SK-N-SH (cell line): ENCODE measurements at regions not wholly inside any gene's neighbourhood (a gene's known extent, or its start where the extent isn't known, plus 50 kb on each side); places are given as distances from the start of the nearest gene placed in this dataset.

Experiments used
- CTCF ChIA-PET: fragments of 300-600, 350-600 bp; formaldehyde crosslinking; extraction: SDS; loops from one replicate; lab custom pipeline; 2021; lab: Yijun Ruan, JAX
- POLR2A ChIA-PET: fragments of 350-600 bp; sonication (Branson Sonifier 250); formaldehyde crosslinking; extraction: SDS; loops from one replicate; lab custom pipeline; 2020; ENCODE audit warnings: antibody characterized with exemption, inconsistent platforms; lab: Yijun Ruan, JAX
- DNase-seq: peaks from one replicate; pipeline ENCODE4 v3.0.0; 2012
- H2AFZ ChIP-seq: fragments of 200-600 bp; sonication (generic); 2 replicates; pipeline ENCODE4 v1.8.1; 2016; ENCODE audit warnings: antibody characterized with exemption, mild to moderate bottlenecking, low read depth
- H3F3A ChIP-seq: fragments of 200-600 bp; sonication (generic); replicated peaks from 2 replicates; pipeline ENCODE3; 2016; ENCODE audit warnings: antibody characterized with exemption, mild to moderate bottlenecking; ENCODE audit not compliant: insufficient read depth
- H3K27ac ChIP-seq, 2 experiments: fragments of 200-500 bp in 1 of 2; fragments of 200-600 bp in 1 of 2; sonication (Bioruptor generic) in 1 of 2; sonication (generic), shearing (Covaris generic) in 1 of 2; 2 replicates each; pipeline versions ENCODE4 v1.5.1 to v1.6.1; 2014 to 2016; ENCODE audit warnings: low read depth in 2 of 2, inconsistent platforms in 1 of 2, low read length in 1 of 2, mild to moderate bottlenecking in 1 of 2, mixed read lengths in 1 of 2
- H3K27me3 ChIP-seq: fragments of 200-600 bp; sonication (generic), shearing (Covaris generic); 2 replicates; pipeline ENCODE4 v1.6.1; 2016; ENCODE audit warnings: mixed run types; ENCODE audit not compliant: insufficient read depth
- H3K36me3 ChIP-seq, 2 experiments: fragments of 200-500 bp in 1 of 2; fragments of 200-600 bp in 1 of 2; sonication (Bioruptor generic) in 1 of 2; sonication (generic) in 1 of 2; replicated peaks in 1 of 2; 2 replicates each; pipeline versions ENCODE3 to v1.5.1; 2014 to 2016; ENCODE audit warnings: low read length in 1 of 2, mild to moderate bottlenecking in 1 of 2; ENCODE audit not compliant: insufficient read depth in 2 of 2, control insufficient read depth in 1 of 2
- H3K4me1 ChIP-seq, 2 experiments: fragments of 200-500 bp in 1 of 2; fragments of 200-600 bp in 1 of 2; sonication (Bioruptor generic) in 1 of 2; sonication (generic), shearing (Covaris generic) in 1 of 2; 2 replicates each; pipeline versions ENCODE4 v1.5.1 to v1.6.1; 2014 to 2016; ENCODE audit warnings: low read depth in 1 of 2, low read length in 1 of 2, mixed run types in 1 of 2; ENCODE audit not compliant: insufficient read depth in 2 of 2, control insufficient read depth in 1 of 2
- H3K4me2 ChIP-seq: fragments of 200-600 bp; sonication (generic), shearing (Covaris generic); 2 replicates; pipeline ENCODE4 v1.6.1; 2017; ENCODE audit warnings: mixed run types
- H3K4me3 ChIP-seq, 2 experiments: fragments of 200-500 bp in 1 of 2; fragments of 200-600 bp in 1 of 2; sonication (Bioruptor generic) in 1 of 2; sonication (generic), shearing (Covaris generic) in 1 of 2; 2 replicates each; pipeline versions ENCODE4 v1.5.1 to v1.8.1; 2014 to 2016; ENCODE audit warnings: low read depth in 2 of 2, inconsistent platforms in 1 of 2, low read length in 1 of 2, mild to moderate bottlenecking in 1 of 2, mixed read lengths in 1 of 2, moderate library complexity in 1 of 2
- H3K79me2 ChIP-seq: fragments of 200-600 bp; sonication (generic); 2 replicates; pipeline ENCODE4 v1.8.1; 2017; ENCODE audit warnings: mild to moderate bottlenecking; ENCODE audit not compliant: insufficient read depth
- H3K9ac ChIP-seq: fragments of 200-600 bp; sonication (generic); 2 replicates; pipeline ENCODE4 v1.6.1; 2017; ENCODE audit warnings: mixed run types
- H3K9me2 ChIP-seq: fragments of 200-600 bp; sonication (generic); 2 replicates; pipeline ENCODE4 v1.6.1; 2017; ENCODE audit warnings: mixed run types
- H3K9me3 ChIP-seq: fragments of 200-600 bp; sonication (generic); 2 replicates; pipeline ENCODE4 v1.6.1; 2017; ENCODE audit warnings: mixed run types, mild to moderate bottlenecking, moderate library complexity
- H4K20me1 ChIP-seq: fragments of 200-600 bp; sonication (generic); 2 replicates; pipeline ENCODE4 v1.6.1; 2017; ENCODE audit warnings: mild to moderate bottlenecking, mixed run types; ENCODE audit not compliant: insufficient read depth
- CTCF ChIP-seq: fragments of 200-600 bp; sonication (generic); IDR thresholded peaks from 2 replicates; pipeline ENCODE4 v1.6.1; 2017; ENCODE audit warnings: antibody characterized with exemption, mild to moderate bottlenecking, moderate library complexity
- EP300 ChIP-seq, 2 experiments: IDR thresholded peaks; 2 replicates each; pipeline versions ENCODE4 v1.4.0 to v1.6.1; 2012; ENCODE audit warnings: borderline replicate concordance in 1 of 2, low read depth in 1 of 2, low read length in 1 of 2
- FOXJ3 ChIP-seq: sonication (generic); formaldehyde crosslinking; IDR thresholded peaks from 2 replicates; pipeline ENCODE4 v1.5.1; 2020; ENCODE audit warnings: mild to moderate bottlenecking, missing genetic modification reagents
- GATA2 ChIP-seq: sonication (generic); formaldehyde crosslinking; IDR thresholded peaks from 2 replicates; pipeline ENCODE4 v1.5.0; 2020; ENCODE audit warnings: mild to moderate bottlenecking, missing genetic modification reagents
- MAX ChIP-seq: IDR thresholded peaks from 2 replicates; pipeline ENCODE4 v1.4.0; 2012; ENCODE audit warnings: low read depth
- MXI1 ChIP-seq: IDR thresholded peaks from 2 replicates; pipeline ENCODE4 v1.6.1; 2012; ENCODE audit warnings: mild to moderate bottlenecking, low read depth, low read length, improper control_type of control experiment
- NFIC ChIP-seq: IDR thresholded peaks from 2 replicates; pipeline ENCODE4 v1.4.0; 2012; ENCODE audit warnings: borderline replicate concordance
- RCOR1 ChIP-seq: fragments of 150-350 bp; IDR thresholded peaks from 2 replicates; pipeline ENCODE4 v1.6.1; 2017; ENCODE audit warnings: antibody characterized with exemption, low read length
- USF1 ChIP-seq: IDR thresholded peaks from 2 replicates; pipeline ENCODE4 v1.4.0; 2012; ENCODE audit warnings: low read depth, borderline replicate concordance
- USF2 ChIP-seq: fragments of 150-350 bp; IDR thresholded peaks from 2 replicates; pipeline ENCODE4 v1.6.1; 2017; ENCODE audit warnings: antibody characterized with exemption, low read length, low read depth, borderline replicate concordance
- YY1 ChIP-seq: IDR thresholded peaks from 2 replicates; pipeline ENCODE4 v1.4.0; 2012; ENCODE audit warnings: low read depth, mild to moderate bottlenecking
- WGBS: methylation state at CpG from one replicate; pipeline ENCODE4 v1.1.6; 2017; ENCODE audit warnings: low lambda C conversion rate; 5-methylcytosine and 5-hydroxymethylcytosine counted together

GRCh38 chr10:89942217-89942616, 240.8 kb downstream of the KIF20B start (continued):
- TF ChIP-seq EP300 (IDR thresholded peaks at IDR 0.05; ENCODE audit: borderline replicate concordance in 1 of 2, low read depth in 1 of 2, low read length in 1 of 2) (no peak), NFIC (no peak)

GRCh38 chr10:89944138-89944537, 242.7 kb downstream of the KIF20B start:
- no peaks in the 10 kb centered on the region for H3F3A ChIP-seq
- no peaks in the 10 kb centered on the region for H3K36me3 ChIP-seq
- WGBS, result 3% methylated on average over 1 of the region's 1 CpG
- no peaks in the 10 kb centered on the region for H3K9me3 ChIP-seq
- DNase-seq, result no peak
- ChIA-PET POLR2A (no interaction called here), CTCF (no interaction called here)
- H3K27ac ChIP-seq, result no peak overlapping the region
- no peaks in the 10 kb centered on the region for H3K9me2 ChIP-seq
- TF ChIP-seq RCOR1, result no peak
- TF ChIP-seq USF1, result no peak
- no peak for TF ChIP-seq CTCF
- TF ChIP-seq USF2, result no peak
- TF ChIP-seq MAX, result no peak
- no peak overlapping the region for H3K4me3 ChIP-seq
- no peak overlapping the region for H3K9ac ChIP-seq
- peaks cover 11% of the 10 kb centered on the region; the same call in 1 of the 2 replicates for H3K27me3 ChIP-seq
- no peaks in the 10 kb centered on the region for H4K20me1 ChIP-seq
- H3K4me1 ChIP-seq, result no peaks in the 10 kb centered on the region
- no peak overlapping the region for H2AFZ ChIP-seq
- no peak overlapping the region for H3K4me2 ChIP-seq
- no peaks in the 10 kb centered on the region for H3K79me2 ChIP-seq

- peak overlapping the region; percentile 17 to 36; a peak in 3 of 4 replicates for H3K4me3 ChIP-seq
- no peak for DNase-seq
- H3K4me1 ChIP-seq, result no peaks in the 10 kb centered on the region
- POLR2A ChIA-PET, result no interaction called here
- no peaks in the 10 kb centered on the region for H3K79me2 ChIP-seq
- no peaks in the 10 kb centered on the region for H3F3A ChIP-seq
- no peaks in the 10 kb centered on the region for H4K20me1 ChIP-seq
- H3K9me2 ChIP-seq, result no peaks in the 10 kb centered on the region
- no peak overlapping the region for H3K27ac ChIP-seq
- no peaks in the 10 kb centered on the region for H3K36me3 ChIP-seq
- CTCF ChIA-PET, result interaction anchor here (0.6 to 1.0 kb wide), 2 partner anchors 9 to 23 kb away, joined by 3 read pairs; no protein-coding TSS in a partner anchor
- TF ChIP-seq MXI1 (no peak), FOXJ3 (no peak), EP300 (IDR thresholded peaks at IDR 0.05; ENCODE audit: borderline replicate concordance in 1 of 2, low read depth in 1 of 2, low read length in 1 of 2) (no peak), GATA2 (CRISPR knock-in tag) (no peak), YY1 (no peak)
- TF ChIP-seq, all 33 proteins: peak for 0
- H3K9me3 ChIP-seq, result no peaks in the 10 kb centered on the region
- peaks cover 8% of the 10 kb centered on the region; the same call in 1 of the 2 replicates for H3K27me3 ChIP-seq
- H3K4me2 ChIP-seq, result peak overlapping the region; percentile 34
- no peak overlapping the region for H2AFZ ChIP-seq
- WGBS, result 15% methylated on average over 3 of the region's 3 CpGs
- no peak overlapping the region for H3K9ac ChIP-seq
These were observed 244.7 kb downstream of the KIF20B start for GRCh38 chr10:89946106-89946505.
